Smooth muscle cell (in vitro differentiated cells): ENCODE measurements at regions not wholly inside any gene's neighbourhood (a gene's known extent, or its start where the extent isn't known, plus 50 kb on each side); places are given as distances from the start of the nearest gene placed in this dataset.

Experiments
- DNase-seq: peaks from one replicate; lab custom pipeline; 2025; ENCODE audit not compliant: unreplicated experiment; lab: John Stamatoyannopoulos, UW
- H2AFZ ChIP-seq: fragments of 200-600 bp; sonication (generic); 2 replicates; pipeline ENCODE4 v1.6.0; 2016; ENCODE audit warnings: antibody characterized with exemption, low read depth, mild to moderate bottlenecking
- H3F3A ChIP-seq: fragments of 200-600 bp; sonication (generic); 2 replicates; pipeline ENCODE4 v1.6.0; 2017; ENCODE audit warnings: antibody characterized with exemption, low read depth
- H3K27ac ChIP-seq: fragments of 200-600 bp; sonication (generic); 2 replicates; pipeline ENCODE4 v1.5.1; 2016; ENCODE audit warnings: low read depth, mild to moderate bottlenecking
- H3K27me3 ChIP-seq: fragments of 200-600 bp; sonication (generic); 2 replicates; pipeline ENCODE4 v1.6.1; 2016; ENCODE audit warnings: low read depth, mild to moderate bottlenecking
- H3K36me3 ChIP-seq: fragments of 200-600 bp; sonication (generic); 2 replicates; pipeline ENCODE4 v1.5.1; 2016; ENCODE audit warnings: low read depth
- H3K4me1 ChIP-seq: fragments of 200-600 bp; sonication (generic); 2 replicates; pipeline ENCODE4 v1.5.1; 2016; ENCODE audit warnings: low read depth
- H3K4me2 ChIP-seq: fragments of 200-600 bp; sonication (generic); 2 replicates; pipeline ENCODE4 v1.6.0; 2016; ENCODE audit warnings: mild to moderate bottlenecking
- H3K4me3 ChIP-seq: fragments of 200-600 bp; sonication (generic); 2 replicates; pipeline ENCODE4 v1.5.1; 2016; ENCODE audit warnings: mild to moderate bottlenecking
- H3K79me2 ChIP-seq: fragments of 200-600 bp; sonication (generic); 2 replicates; pipeline ENCODE4 v1.6.0; 2016; ENCODE audit warnings: low read depth, mild to moderate bottlenecking
- H3K9ac ChIP-seq: fragments of 200-600 bp; sonication (generic); 2 replicates; pipeline ENCODE4 v1.6.0; 2016; ENCODE audit warnings: low read depth
- H3K9me3 ChIP-seq: fragments of 200-600 bp; sonication (generic); replicated peaks from 2 replicates; pipeline ENCODE4 v1.5.1; 2016; ENCODE audit warnings: low read depth
- H4K20me1 ChIP-seq: fragments of 200-600 bp; sonication (generic); 2 replicates; pipeline ENCODE4 v1.6.0; 2016; ENCODE audit warnings: low read depth
- CTCF ChIP-seq: fragments of 200-600 bp; sonication (generic); IDR thresholded peaks from 2 replicates; pipeline ENCODE4 v1.5.1; 2017; ENCODE audit warnings: borderline replicate concordance, mild to moderate bottlenecking, antibody characterized with exemption; ENCODE audit not compliant: insufficient read depth, poor library complexity, severe bottlenecking
- WGBS: methylation state at CpG from one replicate; pipeline ENCODE4 v1.1.7; 2016; ENCODE audit warnings: low lambda C conversion rate; 5-methylcytosine and 5-hydroxymethylcytosine counted together

DNA sequence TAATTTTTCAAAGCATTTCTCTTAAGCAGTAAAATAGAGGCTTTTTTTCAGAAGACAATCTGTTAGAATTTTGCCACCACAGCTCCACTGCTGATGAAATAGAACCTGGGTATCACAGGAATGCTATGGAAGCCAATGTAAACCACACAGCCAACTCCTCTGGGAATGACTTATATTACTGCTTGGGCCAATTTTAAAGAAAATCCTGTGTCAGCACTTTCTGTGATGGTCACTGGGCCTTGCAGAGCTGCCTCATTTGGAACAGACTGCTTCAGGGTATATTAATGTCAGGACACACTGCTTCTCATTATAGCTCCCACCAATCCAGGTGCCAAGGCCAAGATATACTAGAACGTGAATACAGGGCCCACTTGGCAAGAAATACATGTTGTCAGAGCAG is 144.1 kb upstream of the ACTBL2 start:
- Histone ChIP-seq H2AFZ (no peak overlapping the region), H3K9me3 (no peaks in the 10 kb centered on the region), H3K4me1 (no peaks in the 10 kb centered on the region), H3K9ac (no peak overlapping the region), H3K4me3 (no peak overlapping the region), H4K20me1 (no peaks in the 10 kb centered on the region), H3K27ac (no peak overlapping the region), H3K36me3 (no peaks in the 10 kb centered on the region), H3K79me2 (no peaks in the 10 kb centered on the region), H3F3A (no peaks in the 10 kb centered on the region), H3K27me3 (no peaks in the 10 kb centered on the region), H3K4me2 (no peak overlapping the region)
- no peak for DNase-seq
- 83% methylated on average over 1 of the region's 1 CpG for WGBS
- no peak for TF ChIP-seq CTCF

- Histone ChIP-seq H4K20me1 (no peaks in the 10 kb centered on the region), H3K9ac (no peak overlapping the region), H3K36me3 (no peaks in the 10 kb centered on the region), H3K79me2 (no peaks in the 10 kb centered on the region), H3K4me3 (no peak overlapping the region), H3K27me3 (no peaks in the 10 kb centered on the region), H3K4me2 (no peak overlapping the region), H2AFZ (no peak overlapping the region), H3K9me3 (no peaks in the 10 kb centered on the region), H3K4me1 (no peaks in the 10 kb centered on the region), H3K27ac (no peak overlapping the region), H3F3A (no peaks in the 10 kb centered on the region)
- DNase-seq = no peak
- TF ChIP-seq CTCF = no peak
- 91% methylated on average over 3 of the region's 3 CpGs for whole genome bisulfite sequencing
Measured at GRCh38 chr5:57621624-57622023, 139.0 kb upstream of the ACTBL2 start.

GRCh38 chr5:57618767-57619381 is 136.3 kb upstream of the ACTBL2 start:
- DNase-seq = no peak
- Histone ChIP-seq H3K4me3 (no peak overlapping the region), H2AFZ (no peak overlapping the region), H3K79me2 (no peaks in the 10 kb centered on the region), H3K27ac (no peak overlapping the region), H3K27me3 (no peaks in the 10 kb centered on the region), H4K20me1 (no peaks in the 10 kb centered on the region), H3F3A (no peaks in the 10 kb centered on the region), H3K9ac (no peak overlapping the region), H3K9me3 (no peaks in the 10 kb centered on the region), H3K4me1 (no peaks in the 10 kb centered on the region), H3K36me3 (no peaks in the 10 kb centered on the region), H3K4me2 (no peak overlapping the region)
- WGBS = 93% methylated on average over 4 of the region's 4 CpGs
- TF ChIP-seq CTCF = no peak

GRCh38 chr5:57613741-57614140 is 131.1 kb upstream of the ACTBL2 start:
- no peak overlapping the region for H3K4me2 ChIP-seq
- no peak overlapping the region for H2AFZ ChIP-seq
- H3K4me1 ChIP-seq = no peaks in the 10 kb centered on the region
- H3K9me3 ChIP-seq = no peaks in the 10 kb centered on the region
- DNase-seq = no peak
- no peaks in the 10 kb centered on the region for H3F3A ChIP-seq
- H3K79me2 ChIP-seq = no peaks in the 10 kb centered on the region
- H3K9ac ChIP-seq = no peak overlapping the region
- H3K27me3 ChIP-seq = no peaks in the 10 kb centered on the region
- H4K20me1 ChIP-seq = no peaks in the 10 kb centered on the region
- no peak overlapping the region for H3K27ac ChIP-seq
- TF ChIP-seq CTCF = no peak
- no peak overlapping the region for H3K4me3 ChIP-seq
- H3K36me3 ChIP-seq = no peaks in the 10 kb centered on the region
